ENCODE measurements at regions not wholly inside any gene's neighbourhood (a gene's known extent, or its start where the extent isn't known, plus 50 kb on each side); places are given as distances from the start of the nearest gene placed in this dataset.

GRCh38 chr11:113579292-113579940 is 104.2 kb upstream of the DRD2 start:
- no peak for DNase-seq

- no peak for DNase-seq
These were observed 103.6 kb upstream of the DRD2 start for GRCh38 chr11:113578715-113579250.

GRCh38 chr11:113578033-113578380 is 102.8 kb upstream of the DRD2 start:
- no peak for DNase-seq

GRCh38 chr11:113577356-113578032 is 102.3 kb upstream of the DRD2 start:
- no peak for DNase-seq

- DNase-seq = no peak
These were observed 99.4 kb upstream of the DRD2 start for GRCh38 chr11:113574586-113574985.

GRCh38 chr11:113574171-113574570 is 99.0 kb upstream of the DRD2 start:
- no peak for DNase-seq

- DNase-seq = no peak
These were observed 97.0 kb upstream of the DRD2 start for GRCh38 chr11:113572136-113572735.

- DNase-seq = no peak
These were observed 96.3 kb upstream of the DRD2 start for GRCh38 chr11:113571531-113571930.

GRCh38 chr11:113570906-113571305 is 95.7 kb upstream of the DRD2 start:
- DNase-seq = no peak

GRCh38 chr11:113569391-113569790 is 94.2 kb upstream of the DRD2 start:
- DNase-seq = no peak

- no peak for DNase-seq
These were observed 93.4 kb upstream of the DRD2 start for GRCh38 chr11:113568566-113568965.

GRCh38 chr11:113567867-113568544 is 92.8 kb upstream of the DRD2 start:
- DNase-seq = no peak

GRCh38 chr11:113567097-113567496 is 91.9 kb upstream of the DRD2 start:
- DNase-seq = no peak

- no peak for DNase-seq
These were observed 89.4 kb upstream of the DRD2 start for GRCh38 chr11:113564527-113565130.

GRCh38 chr11:113563766-113564526 is 88.7 kb upstream of the DRD2 start:
- no peak for DNase-seq

GRCh38 chr11:113562981-113563461 is 87.8 kb upstream of the DRD2 start:
- DNase-seq = no peak

GRCh38 chr11:113562576-113562975 is 87.4 kb upstream of the DRD2 start:
- DNase-seq = no peak

GRCh38 chr11:113557926-113558325 is 82.7 kb upstream of the DRD2 start:
- no peak for DNase-seq

GRCh38 chr11:113556036-113556435 is 80.8 kb upstream of the DRD2 start:
- no peak for DNase-seq

- no peak for DNase-seq
These were observed 79.9 kb upstream of the DRD2 start for GRCh38 chr11:113555071-113555619.

- no peak for DNase-seq
These were observed 79.3 kb upstream of the DRD2 start for GRCh38 chr11:113554526-113554925.

GRCh38 chr11:113553915-113554314 is 78.7 kb upstream of the DRD2 start:
- no peak for DNase-seq
